MCF 10A (cell line): ENCODE measurements at regions not wholly inside any gene's neighbourhood (a gene's known extent, or its start where the extent isn't known, plus 50 kb on each side); places are given as distances from the start of the nearest gene placed in this dataset.

Source experiments
- BruUV-seq: library from RNA; stranded (reverse); fragments of 400-500 nt; replicated peaks from 2 replicates; lab custom pipeline; 2021; lab: Mats Ljungman, UMichigan
- CTCF ChIA-PET: fragments of 300-600 bp; sonication (Branson Sonifier 250); formaldehyde crosslinking; extraction: SDS; loops from one replicate; lab custom pipeline; 2021; ENCODE audit warnings: antibody characterized with exemption, inconsistent platforms; lab: Yijun Ruan, JAX
- POLR2A ChIA-PET: fragments of 300-600, 350-650 bp; sonication (Branson Sonifier 250); formaldehyde crosslinking; extraction: SDS; loops from one replicate; lab custom pipeline; 2020; ENCODE audit warnings: antibody characterized with exemption, inconsistent platforms; lab: Yijun Ruan, JAX
- DNase-seq: peaks from one replicate; pipeline ENCODE4 v3.0.0-alpha.2; 2018; ENCODE audit not compliant: unreplicated experiment
- H3K27ac Mint-ChIP-seq: one replicate; pipeline ENCODE4 v1.8.0; 2022; ENCODE audit warnings: mild to moderate bottlenecking, low read depth, mixed read lengths; ENCODE audit not compliant: unreplicated experiment
- H3K27me3 Mint-ChIP-seq: one replicate; pipeline ENCODE4 v1.8.0; 2022; ENCODE audit warnings: mixed read lengths; ENCODE audit not compliant: insufficient read depth, unreplicated experiment
- H3K36me3 Mint-ChIP-seq: one replicate; pipeline ENCODE4 v1.8.0; 2022; ENCODE audit warnings: mild to moderate bottlenecking, moderate library complexity, mixed read lengths; ENCODE audit not compliant: insufficient read depth, unreplicated experiment
- H3K4me1 Mint-ChIP-seq: one replicate; pipeline ENCODE4 v1.8.0; 2022; ENCODE audit warnings: mixed read lengths; ENCODE audit not compliant: insufficient read depth, unreplicated experiment
- H3K4me3 Mint-ChIP-seq: one replicate; pipeline ENCODE4 v1.8.0; 2022; ENCODE audit warnings: mild to moderate bottlenecking, moderate library complexity, mixed read lengths; ENCODE audit not compliant: unreplicated experiment
- H3K9me3 Mint-ChIP-seq: one replicate; pipeline ENCODE4 v1.8.0; 2022; ENCODE audit warnings: mixed read lengths; ENCODE audit not compliant: unreplicated experiment
- intact Hi-C: fragments of 100-400 bp; cut with micrococcal nuclease; formaldehyde crosslinking; loops from 2 replicates; pipeline ENCODE4 v1.14.1; 2022
- TF ChIP-seq, protein P1 (sequence below): fragments of 200-600 bp; IDR thresholded peaks from one replicate; pipeline ENCODE4 v1.8.0; 2022; ENCODE audit warnings: antibody characterized with exemption, mild to moderate bottlenecking; ENCODE audit not compliant: unreplicated experiment

DNA sequence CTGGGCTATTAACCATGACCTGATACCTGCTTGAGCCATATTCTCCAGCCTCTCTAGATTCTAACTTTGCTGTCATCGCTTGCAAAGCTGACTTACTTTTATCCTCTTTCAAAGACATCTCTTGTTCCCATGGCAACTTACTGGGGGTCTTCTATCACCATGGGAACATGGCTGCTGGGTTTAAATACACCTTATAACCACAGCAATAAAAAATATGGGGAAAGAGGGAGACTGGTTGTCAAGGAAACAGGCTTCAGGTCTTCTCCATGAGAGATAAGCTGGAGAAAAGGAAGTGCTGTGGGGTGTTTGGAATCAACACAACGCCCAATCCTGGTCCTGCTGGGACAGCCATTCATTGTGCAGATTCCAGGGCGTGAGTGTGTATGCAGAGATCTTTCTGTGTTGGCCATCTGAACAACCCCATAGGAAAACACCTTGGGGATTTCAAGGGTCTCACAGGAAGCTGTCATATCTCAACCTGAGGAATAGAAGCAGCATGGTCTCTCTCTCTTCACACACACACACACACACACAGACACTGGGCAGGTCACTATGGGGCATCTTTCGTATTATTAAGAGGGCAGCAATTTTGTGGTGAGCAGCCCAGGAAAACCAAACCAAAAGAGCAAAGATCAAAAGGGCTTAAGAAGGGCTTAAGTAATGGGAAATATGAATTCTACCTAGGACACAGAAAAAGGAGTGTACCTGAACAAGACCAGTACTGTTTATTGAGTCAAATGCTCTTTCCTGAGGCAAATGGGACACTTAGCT lies 344.7 kb upstream of the NCAM1 start:
- intact Hi-C loops = no loop called here
- no peak overlapping the region for H3K4me3 Mint-ChIP-seq
- peaks cover 29% of the 10 kb centered on the region for H3K4me1 Mint-ChIP-seq
- BruUV-seq = no TSS peak
- TF ChIP-seq, protein P1, sequence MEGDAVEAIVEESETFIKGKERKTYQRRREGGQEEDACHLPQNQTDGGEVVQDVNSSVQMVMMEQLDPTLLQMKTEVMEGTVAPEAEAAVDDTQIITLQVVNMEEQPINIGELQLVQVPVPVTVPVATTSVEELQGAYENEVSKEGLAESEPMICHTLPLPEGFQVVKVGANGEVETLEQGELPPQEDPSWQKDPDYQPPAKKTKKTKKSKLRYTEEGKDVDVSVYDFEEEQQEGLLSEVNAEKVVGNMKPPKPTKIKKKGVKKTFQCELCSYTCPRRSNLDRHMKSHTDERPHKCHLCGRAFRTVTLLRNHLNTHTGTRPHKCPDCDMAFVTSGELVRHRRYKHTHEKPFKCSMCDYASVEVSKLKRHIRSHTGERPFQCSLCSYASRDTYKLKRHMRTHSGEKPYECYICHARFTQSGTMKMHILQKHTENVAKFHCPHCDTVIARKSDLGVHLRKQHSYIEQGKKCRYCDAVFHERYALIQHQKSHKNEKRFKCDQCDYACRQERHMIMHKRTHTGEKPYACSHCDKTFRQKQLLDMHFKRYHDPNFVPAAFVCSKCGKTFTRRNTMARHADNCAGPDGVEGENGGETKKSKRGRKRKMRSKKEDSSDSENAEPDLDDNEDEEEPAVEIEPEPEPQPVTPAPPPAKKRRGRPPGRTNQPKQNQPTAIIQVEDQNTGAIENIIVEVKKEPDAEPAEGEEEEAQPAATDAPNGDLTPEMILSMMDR = no peak
- CTCF ChIA-PET = interaction anchor here (0.6 kb wide), 2 partner anchors 28 to 73 kb away, joined by 3 to 4 read pairs; no protein-coding TSS in a partner anchor
- H3K36me3 Mint-ChIP-seq = no peaks in the 10 kb centered on the region
- POLR2A ChIA-PET = interaction anchor here (0.6 to 2.2 kb wide), 2 partner anchors 23 to 41 kb away, joined by 3 to 6 read pairs; no protein-coding TSS in a partner anchor
- no peak for DNase-seq
- no peaks in the 10 kb centered on the region for H3K27me3 Mint-ChIP-seq
- no peak overlapping the region for H3K27ac Mint-ChIP-seq
- H3K9me3 Mint-ChIP-seq = no peaks in the 10 kb centered on the region

- BruUV-seq = no TSS peak
- CTCF ChIA-PET = no interaction called here
Measured at GRCh38 chr11:112617098-112617425, 344.2 kb upstream of the NCAM1 start.

GRCh38 chr11:112617977-112618826 lies 343.0 kb upstream of the NCAM1 start:
- POLR2A ChIA-PET = no interaction called here
- no peaks in the 10 kb centered on the region for H3K27me3 Mint-ChIP-seq
- H3K4me1 Mint-ChIP-seq = peaks cover 22% of the 10 kb centered on the region
- DNase-seq = no peak
- H3K4me3 Mint-ChIP-seq = no peak overlapping the region
- H3K36me3 Mint-ChIP-seq = no peaks in the 10 kb centered on the region
- CTCF ChIA-PET = interaction anchor here (0.6 kb wide), 1 partner anchor 10 kb away, joined by 3 read pairs; no protein-coding TSS in a partner anchor
- no TSS peak for BruUV-seq
- no peaks in the 10 kb centered on the region for H3K9me3 Mint-ChIP-seq
- intact Hi-C loops = no loop called here
- TF ChIP-seq, protein P1 = no peak
- no peak overlapping the region for H3K27ac Mint-ChIP-seq

More at GRCh38 chr11:112617098-112617425, 344.2 kb upstream of the NCAM1 start:
- Mint-ChIP-seq H3K4me3 (no peak overlapping the region), H3K27me3 (no peaks in the 10 kb centered on the region), H3K9me3 (no peaks in the 10 kb centered on the region), H3K27ac (no peak overlapping the region), H3K36me3 (no peaks in the 10 kb centered on the region), H3K4me1 (peaks cover 29% of the 10 kb centered on the region)
- DNase-seq = no peak
- TF ChIP-seq, protein P1 = no peak
- POLR2A ChIA-PET = interaction anchor here (0.6 kb wide), 1 partner anchor 22 kb away, joined by 3 read pairs; no protein-coding TSS in a partner anchor
- intact Hi-C loops = no loop called here

DNA sequence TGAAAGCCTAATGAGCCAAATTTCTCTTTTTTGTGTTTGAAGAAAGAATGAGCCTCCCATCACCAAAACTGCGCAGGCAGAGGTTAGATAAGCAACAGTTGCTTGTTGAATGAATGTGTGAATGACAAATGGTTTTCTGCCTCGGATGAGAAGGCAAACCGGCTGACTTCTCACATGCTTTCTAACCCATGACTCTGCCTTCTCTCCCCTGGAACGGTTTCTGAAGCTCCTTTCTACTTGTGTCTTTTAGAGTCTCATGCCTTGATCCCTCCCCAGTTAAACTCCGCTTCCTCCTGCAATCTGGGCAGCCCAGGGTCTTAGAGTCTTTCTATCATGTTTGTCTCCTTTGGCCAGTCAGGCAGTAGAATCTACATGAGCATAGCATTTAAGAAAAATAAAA lies 342.1 kb upstream of the NCAM1 start:
- Mint-ChIP-seq H3K4me1 (peaks cover 17% of the 10 kb centered on the region), H3K27me3 (no peaks in the 10 kb centered on the region), H3K27ac (no peak overlapping the region), H3K4me3 (no peak overlapping the region), H3K36me3 (no peaks in the 10 kb centered on the region), H3K9me3 (no peaks in the 10 kb centered on the region)
- TF ChIP-seq, protein P1 = no peak
- CTCF ChIA-PET = interaction anchor here (0.5 kb wide), 1 partner anchor 29 kb away, joined by 3 read pairs; no protein-coding TSS in a partner anchor
- DNase-seq = no peak
- no TSS peak for BruUV-seq
- intact Hi-C loops = no loop called here
- POLR2A ChIA-PET = no interaction called here
